ENCODE measurements at regions not wholly inside any gene's neighbourhood (a gene's known extent, or its start where the extent isn't known, plus 50 kb on each side); places are given as distances from the start of the nearest gene placed in this dataset.

GRCh38 chr9:129324808-129325502 lies 146.9 kb upstream of the IER5L start:
- TF ChIP-seq CTCF (IDR thresholded peaks at IDR 0.05; ENCODE audit: extremely low read depth, missing control alignments): no peak
- DNase-seq (ENCODE audit: low spot score): no peak

GRCh38 chr9:129323999-129324553 lies 146.0 kb upstream of the IER5L start:
- DNase-seq (ENCODE audit: low spot score): no peak
- TF ChIP-seq CTCF (IDR thresholded peaks at IDR 0.05; ENCODE audit: extremely low read depth, missing control alignments): no peak

- DNase-seq (ENCODE audit: low spot score): no peak
These were observed 145.4 kb upstream of the IER5L start for GRCh38 chr9:129323376-129323998.

GRCh38 chr9:129322641-129323375 lies 144.7 kb upstream of the IER5L start:
- DNase-seq (ENCODE audit: low spot score): no peak
- TF ChIP-seq CTCF (IDR thresholded peaks at IDR 0.05; ENCODE audit: extremely low read depth, missing control alignments): no peak

More at GRCh38 chr9:129323376-129323998, 145.4 kb upstream of the IER5L start:
- TF ChIP-seq CTCF (IDR thresholded peaks at IDR 0.05; ENCODE audit: extremely low read depth, missing control alignments): no peak

GRCh38 chr9:129322022-129322621 lies 144.1 kb upstream of the IER5L start:
- no peak for DNase-seq (ENCODE audit: low spot score)
- no peak for TF ChIP-seq CTCF (IDR thresholded peaks at IDR 0.05; ENCODE audit: extremely low read depth, missing control alignments)

- DNase-seq (ENCODE audit: low spot score): no peak
- no peak for TF ChIP-seq CTCF (IDR thresholded peaks at IDR 0.05; ENCODE audit: extremely low read depth, missing control alignments)
These were observed 143.4 kb upstream of the IER5L start for GRCh38 chr9:129321286-129322021.

Measured in GM20000 (cell line).